B cell (primary cell): ENCODE measurements at regions not wholly inside any gene's neighbourhood (a gene's known extent, or its start where the extent isn't known, plus 50 kb on each side); places are given as distances from the start of the nearest gene placed in this dataset.

Experiments
- ATAC-seq: fragments of 200-7000 bp; cut with Tn5 transposase; one replicate; pipeline ENCODE4 v1.10.0; 2021; ENCODE audit warnings: low read depth, mild to moderate bottlenecking, moderate number of reproducible peaks, moderate library complexity
- CTCF ChIA-PET: fragments of 350-600 bp; sonication (Branson Sonifier 250); formaldehyde crosslinking; loops from one replicate; lab custom pipeline; 2021; ENCODE audit warnings: antibody characterized with exemption, inconsistent platforms; lab: Charles Lee
- POLR2A ChIA-PET: fragments of 350-600 bp; sonication (Branson Sonifier 250); formaldehyde crosslinking; loops from one replicate; lab custom pipeline; 2021; ENCODE audit warnings: antibody characterized with exemption; lab: Charles Lee
- DNase-seq: peaks from one replicate; pipeline ENCODE4 v3.0.0; 2013
- H2AFZ ChIP-seq: 2 replicates; pipeline ENCODE4 v1.6.1; 2012; ENCODE audit warnings: mild to moderate bottlenecking, low read depth, low read length; ENCODE audit not compliant: insufficient read depth, poor library complexity, severe bottlenecking
- H3K27ac ChIP-seq, 2 donors: 1 replicate in 1 of 2; 2 replicates in 1 of 2; pipeline ENCODE4 v1.5.1; 2012 to 2013; ENCODE audit warnings: low read length in 2 of 2, mild to moderate bottlenecking in 2 of 2, moderate library complexity in 1 of 2
- H3K27me3 ChIP-seq, 4 experiments: fragments of 200-600 bp in 1 of 4; sonication (generic) in 1 of 4; replicated peaks in 1 of 4; 1 replicate in 2 of 4; 2 replicates in 2 of 4; pipeline versions ENCODE4 v1.6.1 to v1.7.0; 2013 to 2016; ENCODE audit warnings: low read length in 3 of 4, mild to moderate bottlenecking in 2 of 4, mixed read lengths in 1 of 4, moderate library complexity in 1 of 4; ENCODE audit not compliant: insufficient read depth in 4 of 4, control insufficient read depth in 3 of 4; ENCODE audit errors: control extremely low read depth in 1 of 4
- H3K36me3 ChIP-seq, 2 experiments: replicated peaks in 1 of 2; 1 replicate in 1 of 2; 2 replicates in 1 of 2; pipeline versions ENCODE4 v1.6.1 to v1.7.1; 2013; ENCODE audit warnings: low read length in 1 of 2; ENCODE audit not compliant: insufficient read depth in 2 of 2, control insufficient read depth in 1 of 2; ENCODE audit errors: control extremely low read depth in 1 of 2, extremely low read depth in 1 of 2
- H3K4me1 ChIP-seq, 2 donors: fragments of 200-600 bp in 1 of 2; sonication (generic) in 1 of 2; 1 replicate in 1 of 2; 2 replicates in 1 of 2; pipeline versions ENCODE4 v1.5.1 to v1.6.1; 2013 to 2017; ENCODE audit warnings: low read length in 2 of 2; ENCODE audit not compliant: control insufficient read depth in 2 of 2, insufficient read depth in 2 of 2
- H3K4me2 ChIP-seq: replicated peaks from 2 replicates; pipeline ENCODE3; 2012; ENCODE audit warnings: mild to moderate bottlenecking, low read depth, low read length; ENCODE audit not compliant: poor library complexity, severe bottlenecking
- H3K4me3 ChIP-seq, 5 experiments: fragments of 200-600 bp in 1 of 5; sonication (generic) in 1 of 5; 1 replicate in 3 of 5; 2 replicates in 2 of 5; pipeline versions ENCODE4 v1.5.1 to v1.7.0; 2011 to 2016; ENCODE audit warnings: low read length in 4 of 5, mild to moderate bottlenecking in 4 of 5, low read depth in 2 of 5, control low read depth in 1 of 5, moderate library complexity in 1 of 5; ENCODE audit not compliant: insufficient read depth in 1 of 5; ENCODE audit errors: control extremely low read depth in 1 of 5, extremely low read depth in 1 of 5
- H3K79me2 ChIP-seq: fragments of 200-600 bp; sonication (generic); one replicate; pipeline ENCODE4 v1.6.0; 2016; ENCODE audit warnings: low read length; ENCODE audit not compliant: control insufficient read depth, insufficient read depth
- H3K9ac ChIP-seq: fragments of 200-600 bp; sonication (generic); 2 replicates; pipeline ENCODE4 v1.6.1; 2017; ENCODE audit warnings: mild to moderate bottlenecking, low read length, moderate library complexity
- H3K9me3 ChIP-seq, 3 donors: one replicate each; pipeline versions ENCODE4 v1.6.1 to v1.7.1; 2013; ENCODE audit warnings: low read length in 2 of 3; ENCODE audit not compliant: control insufficient read depth in 2 of 3, insufficient read depth in 1 of 3; ENCODE audit errors: control extremely low read depth in 1 of 3
- H4K20me1 ChIP-seq: 2 replicates; pipeline ENCODE4 v1.6.0; 2012; ENCODE audit warnings: mild to moderate bottlenecking, low read length; ENCODE audit not compliant: insufficient read depth, control insufficient read depth, poor library complexity, severe bottlenecking
- H3K27ac Mint-ChIP-seq: one replicate; pipeline ENCODE4 v1.8.0; 2021; ENCODE audit warnings: mixed read lengths
- H3K27me3 Mint-ChIP-seq: one replicate; pipeline ENCODE4 v1.8.0; 2021; ENCODE audit warnings: mixed read lengths
- H3K4me1 Mint-ChIP-seq: one replicate; pipeline ENCODE4 v1.8.0; 2021; ENCODE audit warnings: mixed read lengths
- H3K4me3 Mint-ChIP-seq: one replicate; pipeline ENCODE4 v1.8.0; 2021; ENCODE audit warnings: mixed read lengths
- H3K9me3 Mint-ChIP-seq: one replicate; pipeline ENCODE4 v1.8.0; 2022; ENCODE audit warnings: mixed read lengths; ENCODE audit not compliant: insufficient read depth
- CTCF ChIP-seq: fragments of 200-600 bp; IDR thresholded peaks from one replicate; pipeline ENCODE4 v1.8.0; 2022; ENCODE audit warnings: antibody characterized with exemption, mild to moderate bottlenecking
- EZH2 ChIP-seq: IDR thresholded peaks from 2 replicates; pipeline ENCODE4 v1.6.1; 2012; ENCODE audit warnings: borderline replicate concordance, low read depth, mild to moderate bottlenecking, moderate library complexity, low read length; ENCODE audit not compliant: insufficient read depth, poor library complexity, severe bottlenecking
- WGBS: methylation state at CpG from one replicate; pipeline ENCODE4 v1.1.5; 2013; ENCODE audit warnings: missing lambda C conversion rate; ENCODE audit not compliant: insufficient coverage; 5-methylcytosine and 5-hydroxymethylcytosine counted together
- intact Hi-C: fragments of 100-400 bp; cut with micrococcal nuclease; formaldehyde crosslinking; loops from one replicate; pipeline ENCODE4 v1.10.0; 2022

GRCh38 chr18:55849391-55849790 lies 261.4 kb upstream of the TCF4 start:
- H3K9me3 Mint-ChIP-seq, result no peaks in the 10 kb centered on the region
- H3K4me2 ChIP-seq, result no peak overlapping the region
- H4K20me1 ChIP-seq, result no peaks in the 10 kb centered on the region
- DNase-seq (no peak), ATAC-seq (no peak)
- intact Hi-C loops, result no loop called here
- H3K9me3 ChIP-seq, result peaks cover 0 to 1% (median 0%) of the 10 kb centered on the region in 3 donors
- H3K9ac ChIP-seq, result no peak overlapping the region
- no peaks in the 10 kb centered on the region for H3K4me1 Mint-ChIP-seq
- H2AFZ ChIP-seq, result no peak overlapping the region
- H3K79me2 ChIP-seq, result no peaks in the 10 kb centered on the region
- CTCF ChIA-PET, result no interaction called here
- no peaks in the 10 kb centered on the region for H3K36me3 ChIP-seq
- no peaks in the 10 kb centered on the region for H3K27me3 ChIP-seq
- H3K4me3 Mint-ChIP-seq, result no peak overlapping the region
- no peak overlapping the region for H3K4me3 ChIP-seq
- H3K27me3 Mint-ChIP-seq, result peaks cover 3% of the 10 kb centered on the region
- TF ChIP-seq EZH2, result no peak
- no peak for TF ChIP-seq CTCF
- WGBS, result no CpG with 5 or more reads among the region's 1 CpG
- POLR2A ChIA-PET, result no interaction called here
- H3K27ac ChIP-seq, result no peak overlapping the region
- no peaks in the 10 kb centered on the region for H3K4me1 ChIP-seq
- H3K27ac Mint-ChIP-seq, result no peak overlapping the region

GRCh38 chr18:55847960-55848359 lies 260.0 kb upstream of the TCF4 start:
- whole genome bisulfite sequencing, result no CpG with 5 or more reads among the region's 3 CpGs
- ChIA-PET CTCF (no interaction called here), POLR2A (no interaction called here)
- H3K27me3 Mint-ChIP-seq, result peaks cover 3% of the 10 kb centered on the region
- no peaks in the 10 kb centered on the region for H3K4me1 ChIP-seq
- H3K36me3 ChIP-seq, result no peaks in the 10 kb centered on the region
- H3K79me2 ChIP-seq, result no peaks in the 10 kb centered on the region
- intact Hi-C loops, result no loop called here
- no peak for ATAC-seq
- no peak overlapping the region for H3K27ac ChIP-seq
- peaks cover 0 to 1% (median 0%) of the 10 kb centered on the region in 3 donors for H3K9me3 ChIP-seq
- no peak overlapping the region for H3K4me3 ChIP-seq
- TF ChIP-seq CTCF (no peak), EZH2 (no peak)
- H2AFZ ChIP-seq, result no peak overlapping the region
- H3K27me3 ChIP-seq, result no peaks in the 10 kb centered on the region
- no peak overlapping the region for H3K4me3 Mint-ChIP-seq
- no peak overlapping the region for H3K9ac ChIP-seq
- H3K9me3 Mint-ChIP-seq, result no peaks in the 10 kb centered on the region
- H3K4me2 ChIP-seq, result no peak overlapping the region
- DNase-seq, result no peak
- H3K27ac Mint-ChIP-seq, result no peak overlapping the region
- no peaks in the 10 kb centered on the region for H3K4me1 Mint-ChIP-seq
- no peaks in the 10 kb centered on the region for H4K20me1 ChIP-seq
